ENCODE measurements at regions not wholly inside any gene's neighbourhood (a gene's known extent, or its start where the extent isn't known, plus 50 kb on each side); places are given as distances from the start of the nearest gene placed in this dataset.

- Histone ChIP-seq H3K4me3 (ENCODE audit: low read length) (no peak overlapping the region), H3K27me3 (ENCODE audit: control insufficient read depth, insufficient read depth, low read length) (no peaks in the 10 kb centered on the region), H3K36me3 (ENCODE audit: control insufficient read depth, insufficient read depth, low read length) (no peaks in the 10 kb centered on the region), H3K4me1 (ENCODE audit: control insufficient read depth, insufficient read depth, low read length) (no peaks in the 10 kb centered on the region), H3K9me3 (replicated peaks; ENCODE audit: control insufficient read depth, low read depth, low read length) (no peaks in the 10 kb centered on the region), H3K27ac (ENCODE audit: low read length) (no peak overlapping the region)
- no peak for DNase-seq
- WGBS (ENCODE audit: insufficient coverage): no CpG with 5 or more reads among the region's 1 CpG
These were observed 311.0 kb downstream of the GABRB2 start for GRCh38 chr5:161235569-161235968.

GRCh38 chr5:161233553-161233952 lies 313.0 kb downstream of the GABRB2 start:
- Histone ChIP-seq H3K27ac (ENCODE audit: low read length) (no peak overlapping the region), H3K9me3 (replicated peaks; ENCODE audit: control insufficient read depth, low read depth, low read length) (no peaks in the 10 kb centered on the region), H3K36me3 (ENCODE audit: control insufficient read depth, insufficient read depth, low read length) (no peaks in the 10 kb centered on the region), H3K27me3 (ENCODE audit: control insufficient read depth, insufficient read depth, low read length) (no peaks in the 10 kb centered on the region), H3K4me1 (ENCODE audit: control insufficient read depth, insufficient read depth, low read length) (no peaks in the 10 kb centered on the region), H3K4me3 (ENCODE audit: low read length) (no peak overlapping the region)
- no CpG with 5 or more reads among the region's 1 CpG for WGBS (ENCODE audit: insufficient coverage)
- no peak for DNase-seq

GRCh38 chr5:161230221-161230620 lies 316.3 kb downstream of the GABRB2 start:
- Histone ChIP-seq H3K36me3 (ENCODE audit: control insufficient read depth, insufficient read depth, low read length) (no peaks in the 10 kb centered on the region), H3K4me1 (ENCODE audit: control insufficient read depth, insufficient read depth, low read length) (no peaks in the 10 kb centered on the region), H3K27ac (ENCODE audit: low read length) (no peak overlapping the region), H3K27me3 (ENCODE audit: control insufficient read depth, insufficient read depth, low read length) (no peaks in the 10 kb centered on the region), H3K9me3 (replicated peaks; ENCODE audit: control insufficient read depth, low read depth, low read length) (no peaks in the 10 kb centered on the region), H3K4me3 (ENCODE audit: low read length) (no peak overlapping the region)
- WGBS (ENCODE audit: insufficient coverage): 40% methylated on average over 1 of the region's 3 CpGs
- no peak for DNase-seq

GRCh38 chr5:161219816-161220215 lies 326.7 kb downstream of the GABRB2 start:
- H3K4me3 ChIP-seq (ENCODE audit: low read length): no peak overlapping the region
- WGBS (ENCODE audit: insufficient coverage): 75% methylated on average over 2 of the region's 4 CpGs

GRCh38 chr5:161216877-161217276 lies 329.6 kb downstream of the GABRB2 start:
- no peak overlapping the region for H3K27ac ChIP-seq (ENCODE audit: low read length)
- no peaks in the 10 kb centered on the region for H3K9me3 ChIP-seq (replicated peaks; ENCODE audit: control insufficient read depth, low read depth, low read length)
- H3K4me1 ChIP-seq (ENCODE audit: control insufficient read depth, insufficient read depth, low read length): no peaks in the 10 kb centered on the region
- DNase-seq: no peak
- H3K4me3 ChIP-seq (ENCODE audit: low read length): no peak overlapping the region
- no peaks in the 10 kb centered on the region for H3K36me3 ChIP-seq (ENCODE audit: control insufficient read depth, insufficient read depth, low read length)
- WGBS (ENCODE audit: insufficient coverage): 89% methylated on average over 2 of the region's 3 CpGs
- no peaks in the 10 kb centered on the region for H3K27me3 ChIP-seq (ENCODE audit: control insufficient read depth, insufficient read depth, low read length)

More at GRCh38 chr5:161219816-161220215, 326.7 kb downstream of the GABRB2 start:
- no peak for DNase-seq
- H3K27ac ChIP-seq (ENCODE audit: low read length): no peak overlapping the region
- H3K36me3 ChIP-seq (ENCODE audit: control insufficient read depth, insufficient read depth, low read length): no peaks in the 10 kb centered on the region
- H3K4me1 ChIP-seq (ENCODE audit: control insufficient read depth, insufficient read depth, low read length): no peaks in the 10 kb centered on the region
- H3K27me3 ChIP-seq (ENCODE audit: control insufficient read depth, insufficient read depth, low read length): no peaks in the 10 kb centered on the region
- H3K9me3 ChIP-seq (replicated peaks; ENCODE audit: control insufficient read depth, low read depth, low read length): no peaks in the 10 kb centered on the region

- no peak overlapping the region for H3K27ac ChIP-seq (ENCODE audit: low read length)
- H3K27me3 ChIP-seq (ENCODE audit: control insufficient read depth, insufficient read depth, low read length): no peaks in the 10 kb centered on the region
- no peak overlapping the region for H3K4me3 ChIP-seq (ENCODE audit: low read length)
- DNase-seq: no peak
- H3K36me3 ChIP-seq (ENCODE audit: control insufficient read depth, insufficient read depth, low read length): no peaks in the 10 kb centered on the region
- no peaks in the 10 kb centered on the region for H3K9me3 ChIP-seq (replicated peaks; ENCODE audit: control insufficient read depth, low read depth, low read length)
- no peaks in the 10 kb centered on the region for H3K4me1 ChIP-seq (ENCODE audit: control insufficient read depth, insufficient read depth, low read length)
- no CpG with 5 or more reads among the region's 1 CpG for WGBS (ENCODE audit: insufficient coverage)
These were observed 334.3 kb downstream of the GABRB2 start for GRCh38 chr5:161212123-161212712.

GRCh38 chr5:161201558-161201957 lies 345.0 kb downstream of the GABRB2 start:
- no peaks in the 10 kb centered on the region for H3K36me3 ChIP-seq (ENCODE audit: control insufficient read depth, insufficient read depth, low read length)
- H3K27ac ChIP-seq (ENCODE audit: low read length): no peak overlapping the region
- no peaks in the 10 kb centered on the region for H3K27me3 ChIP-seq (ENCODE audit: control insufficient read depth, insufficient read depth, low read length)
- no peaks in the 10 kb centered on the region for H3K9me3 ChIP-seq (replicated peaks; ENCODE audit: control insufficient read depth, low read depth, low read length)
- no peak for DNase-seq
- H3K4me3 ChIP-seq (ENCODE audit: low read length): no peak overlapping the region
- no peaks in the 10 kb centered on the region for H3K4me1 ChIP-seq (ENCODE audit: control insufficient read depth, insufficient read depth, low read length)

- no peak overlapping the region for H3K27ac ChIP-seq (ENCODE audit: low read length)
- DNase-seq: no peak
- H3K9me3 ChIP-seq (replicated peaks; ENCODE audit: control insufficient read depth, low read depth, low read length): no peaks in the 10 kb centered on the region
- H3K4me3 ChIP-seq (ENCODE audit: low read length): no peak overlapping the region
- H3K4me1 ChIP-seq (ENCODE audit: control insufficient read depth, insufficient read depth, low read length): no peaks in the 10 kb centered on the region
- no peaks in the 10 kb centered on the region for H3K36me3 ChIP-seq (ENCODE audit: control insufficient read depth, insufficient read depth, low read length)
- WGBS (ENCODE audit: insufficient coverage): 95% methylated on average over 2 of the region's 2 CpGs
- H3K27me3 ChIP-seq (ENCODE audit: control insufficient read depth, insufficient read depth, low read length): no peaks in the 10 kb centered on the region
These were observed 338.8 kb upstream of the ATP10B start for GRCh38 chr5:161190778-161191177.

- Histone ChIP-seq H3K4me3 (ENCODE audit: low read length) (no peak overlapping the region), H3K27ac (ENCODE audit: low read length) (no peak overlapping the region), H3K9me3 (replicated peaks; ENCODE audit: control insufficient read depth, low read depth, low read length) (no peaks in the 10 kb centered on the region), H3K4me1 (ENCODE audit: control insufficient read depth, insufficient read depth, low read length) (no peaks in the 10 kb centered on the region), H3K36me3 (ENCODE audit: control insufficient read depth, insufficient read depth, low read length) (no peaks in the 10 kb centered on the region), H3K27me3 (ENCODE audit: control insufficient read depth, insufficient read depth, low read length) (no peaks in the 10 kb centered on the region)
- no peak for DNase-seq
- no CpG with 5 or more reads among the region's 3 CpGs for WGBS (ENCODE audit: insufficient coverage)
These were observed 338.1 kb upstream of the ATP10B start for GRCh38 chr5:161190086-161190485.

- Histone ChIP-seq H3K27me3 (ENCODE audit: control insufficient read depth, insufficient read depth, low read length) (no peaks in the 10 kb centered on the region), H3K9me3 (replicated peaks; ENCODE audit: control insufficient read depth, low read depth, low read length) (no peaks in the 10 kb centered on the region), H3K4me1 (ENCODE audit: control insufficient read depth, insufficient read depth, low read length) (no peaks in the 10 kb centered on the region), H3K4me3 (ENCODE audit: low read length) (no peak overlapping the region), H3K27ac (ENCODE audit: low read length) (no peak overlapping the region), H3K36me3 (ENCODE audit: control insufficient read depth, insufficient read depth, low read length) (no peaks in the 10 kb centered on the region)
- no CpG with 5 or more reads among the region's 1 CpG for WGBS (ENCODE audit: insufficient coverage)
- DNase-seq: no peak
These were observed 337.4 kb upstream of the ATP10B start for GRCh38 chr5:161189452-161189851.

GRCh38 chr5:161183559-161183958 lies 331.5 kb upstream of the ATP10B start:
- no peaks in the 10 kb centered on the region for H3K27me3 ChIP-seq (ENCODE audit: control insufficient read depth, insufficient read depth, low read length)
- no peaks in the 10 kb centered on the region for H3K9me3 ChIP-seq (replicated peaks; ENCODE audit: control insufficient read depth, low read depth, low read length)
- H3K36me3 ChIP-seq (ENCODE audit: control insufficient read depth, insufficient read depth, low read length): no peaks in the 10 kb centered on the region
- H3K4me3 ChIP-seq (ENCODE audit: low read length): no peak overlapping the region
- H3K4me1 ChIP-seq (ENCODE audit: control insufficient read depth, insufficient read depth, low read length): no peaks in the 10 kb centered on the region
- DNase-seq: no peak
- H3K27ac ChIP-seq (ENCODE audit: low read length): no peak overlapping the region
